K562 (cell line): ENCODE measurements at regions not wholly inside any gene's neighbourhood (a gene's known extent, or its start where the extent isn't known, plus 50 kb on each side); places are given as distances from the start of the nearest gene placed in this dataset.

Experiments
- ETS2 ChIP-seq: IDR thresholded peaks from 2 replicates; pipeline ENCODE4 v1.6.1; 2016; ENCODE audit warnings: borderline replicate concordance, missing genetic modification characterization, mild to moderate bottlenecking, moderate library complexity, missing compliant biosample characterization; ENCODE audit not compliant: poor library complexity, severe bottlenecking
- HNRNPL ChIP-seq: fragments of 200-400 bp; formaldehyde crosslinking; IDR thresholded peaks from 2 replicates; pipeline ENCODE4 v1.6.1; 2017; ENCODE audit warnings: low read depth, mild to moderate bottlenecking, low read length
- RBM22 ChIP-seq: fragments of 200-400 bp; formaldehyde crosslinking; IDR thresholded peaks from 2 replicates; pipeline ENCODE4 v1.6.1; 2018; ENCODE audit warnings: low read length, low read depth; ENCODE audit not compliant: poor library complexity, severe bottlenecking
- SETDB1 ChIP-seq: IDR thresholded peaks from one replicate; pipeline ENCODE4 v1.6.1; 2012; ENCODE audit warnings: low read length, control low read depth, inconsistent platforms
- STAT5B ChIP-seq: fragments of 250-450 bp; sonication (Bioruptor Pico); IDR thresholded peaks from 2 replicates; pipeline ENCODE4 v1.8.0; 2021; ENCODE audit warnings: mild to moderate bottlenecking, inconsistent platforms
- TFE3 ChIP-seq: fragments of 450-650 bp; formaldehyde crosslinking; IDR thresholded peaks from 2 replicates; pipeline ENCODE4 v1.4.0; 2020; ENCODE audit warnings: mild to moderate bottlenecking, mixed read lengths
- U2AF1 ChIP-seq: fragments of 200-400 bp; formaldehyde crosslinking; optimal IDR thresholded peaks from 2 replicates; pipeline ENCODE3; 2017; ENCODE audit warnings: mild to moderate bottlenecking, low read depth, low read length, moderate library complexity
- YY1 ChIP-seq, 3 experiments: IDR thresholded peaks; 2 replicates each; pipeline ENCODE4 v1.6.1; 2011; ENCODE audit warnings: low read length in 2 of 3, mild to moderate bottlenecking in 2 of 3, moderate library complexity in 2 of 3, borderline replicate concordance in 1 of 3, control low read depth in 1 of 3, low read depth in 1 of 3; ENCODE audit not compliant: insufficient read depth in 3 of 3, insufficient replicate concordance in 2 of 3, control insufficient read depth in 1 of 3, insufficient read length in 1 of 3; ENCODE audit errors: extremely low read depth in 1 of 3
- ZNF407 ChIP-seq: fragments of 450-650 bp; IDR thresholded peaks from 2 replicates; pipeline ENCODE4 v1.6.1; 2016; ENCODE audit warnings: low read depth
- ZNF589 ChIP-seq: fragments of 200-800 bp; sonication (Bioruptor generic); IDR thresholded peaks from 2 replicates; pipeline ENCODE4 v1.6.1; 2016; ENCODE audit warnings: low read depth, missing genetic modification characterization, missing compliant biosample characterization
- TF ChIP-seq, protein P1 (sequence below), 2 experiments: fragments of 450-650 bp in 1 of 2; IDR thresholded peaks; 2 replicates each; pipeline ENCODE4 v1.6.1; 2011 to 2017; ENCODE audit warnings: low read depth in 2 of 2, antibody characterized with exemption in 1 of 2, borderline replicate concordance in 1 of 2, low read length in 1 of 2, mild to moderate bottlenecking in 1 of 2, mixed read lengths in 1 of 2; ENCODE audit not compliant: control insufficient read depth in 1 of 2

- no peak for TF ChIP-seq ZNF407
- TF ChIP-seq ZNF589 (CRISPR knock-in tag) = no peak
- TF ChIP-seq U2AF1 = no peak
- no peak for TF ChIP-seq STAT5B (CRISPR knock-in tag)
- no peak for TF ChIP-seq ETS2 (tag)
- TF ChIP-seq RBM22 = no peak
- TF ChIP-seq TFE3 = no peak
- no peak for TF ChIP-seq HNRNPL
- no peak for TF ChIP-seq YY1 (IDR thresholded peaks at IDR 0.05; ENCODE audit: borderline replicate concordance in 1 of 3, control insufficient read depth in 1 of 3, extremely low read depth in 1 of 3, insufficient read depth in 3 of 3, insufficient read length in 1 of 3, insufficient replicate concordance in 2 of 3, low read depth in 1 of 3, low read length in 2 of 3)
- TF ChIP-seq, protein P1, sequence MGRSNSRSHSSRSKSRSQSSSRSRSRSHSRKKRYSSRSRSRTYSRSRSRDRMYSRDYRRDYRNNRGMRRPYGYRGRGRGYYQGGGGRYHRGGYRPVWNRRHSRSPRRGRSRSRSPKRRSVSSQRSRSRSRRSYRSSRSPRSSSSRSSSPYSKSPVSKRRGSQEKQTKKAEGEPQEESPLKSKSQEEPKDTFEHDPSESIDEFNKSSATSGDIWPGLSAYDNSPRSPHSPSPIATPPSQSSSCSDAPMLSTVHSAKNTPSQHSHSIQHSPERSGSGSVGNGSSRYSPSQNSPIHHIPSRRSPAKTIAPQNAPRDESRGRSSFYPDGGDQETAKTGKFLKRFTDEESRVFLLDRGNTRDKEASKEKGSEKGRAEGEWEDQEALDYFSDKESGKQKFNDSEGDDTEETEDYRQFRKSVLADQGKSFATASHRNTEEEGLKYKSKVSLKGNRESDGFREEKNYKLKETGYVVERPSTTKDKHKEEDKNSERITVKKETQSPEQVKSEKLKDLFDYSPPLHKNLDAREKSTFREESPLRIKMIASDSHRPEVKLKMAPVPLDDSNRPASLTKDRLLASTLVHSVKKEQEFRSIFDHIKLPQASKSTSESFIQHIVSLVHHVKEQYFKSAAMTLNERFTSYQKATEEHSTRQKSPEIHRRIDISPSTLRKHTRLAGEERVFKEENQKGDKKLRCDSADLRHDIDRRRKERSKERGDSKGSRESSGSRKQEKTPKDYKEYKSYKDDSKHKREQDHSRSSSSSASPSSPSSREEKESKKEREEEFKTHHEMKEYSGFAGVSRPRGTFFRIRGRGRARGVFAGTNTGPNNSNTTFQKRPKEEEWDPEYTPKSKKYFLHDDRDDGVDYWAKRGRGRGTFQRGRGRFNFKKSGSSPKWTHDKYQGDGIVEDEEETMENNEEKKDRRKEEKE (IDR thresholded peaks at IDR 0.05; ENCODE audit: borderline replicate concordance in 1 of 2, control insufficient read depth in 1 of 2, low read depth in 2 of 2, low read length in 1 of 2) = no peak
- no peak for TF ChIP-seq SETDB1
These were observed 118.9 kb downstream of the EVX1 start (continued) for GRCh38 chr7:27361522-27361921.
